ENCODE measurements at regions not wholly inside any gene's neighbourhood (a gene's known extent, or its start where the extent isn't known, plus 50 kb on each side); places are given as distances from the start of the nearest gene placed in this dataset.

DNA sequence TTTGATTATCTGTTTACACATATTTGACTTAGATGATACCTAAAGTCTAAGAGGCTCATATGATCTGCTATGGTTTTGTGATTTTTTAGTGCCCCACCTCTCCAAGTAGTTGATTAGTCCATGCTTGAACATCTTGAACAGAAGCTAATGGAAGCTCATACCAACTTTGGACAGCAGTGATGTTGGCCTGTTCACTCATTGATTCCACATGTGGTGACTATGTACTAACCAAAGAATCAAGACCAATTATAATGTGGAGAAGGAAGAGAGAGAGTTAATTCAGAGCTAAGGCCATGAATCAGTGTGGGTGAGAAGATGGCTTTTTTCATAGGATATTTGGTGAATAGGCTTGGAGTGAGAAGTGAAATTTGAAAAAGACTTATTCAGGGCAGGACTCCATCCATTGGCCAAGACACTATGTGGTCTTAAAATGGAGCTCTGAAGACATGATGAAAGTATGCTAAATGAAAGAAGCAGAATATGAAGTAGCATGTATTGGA is 178.3 kb upstream of the TWIST2 start:
- TF ChIP-seq CTCF (IDR thresholded peaks at IDR 0.05 in 4 of 5, conservative IDR thresholded peaks at IDR 0.05 in 1 of 5): no peak
- no peak for TF ChIP-seq POLR2A (IDR thresholded peaks at IDR 0.05)
